ENCODE measurements at regions not wholly inside any gene's neighbourhood (a gene's known extent, or its start where the extent isn't known, plus 50 kb on each side); places are given as distances from the start of the nearest gene placed in this dataset.

DNA sequence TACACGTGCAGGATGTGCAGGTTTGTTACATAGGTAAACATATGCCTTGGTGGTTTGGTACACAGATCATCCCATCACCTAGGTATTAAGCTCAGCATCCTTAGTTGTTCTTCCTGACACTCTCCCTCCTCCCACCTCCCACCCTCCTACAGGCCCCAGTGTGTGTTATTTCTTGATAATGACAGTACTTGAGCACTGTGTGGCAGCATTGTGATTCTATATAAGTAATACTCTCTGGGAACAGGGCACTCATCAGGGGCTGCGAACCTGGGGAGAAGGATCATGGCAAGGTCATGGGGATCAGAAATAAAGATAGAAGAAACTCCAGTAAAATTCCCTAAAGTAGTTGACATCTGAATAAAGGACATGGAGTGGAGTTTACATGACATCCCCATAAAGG lies 1256.2 kb upstream of the CRIM1 start:
- POLR2A ChIA-PET, result no interaction called here
- Mint-ChIP-seq H3K27ac (no peak overlapping the region), H3K9me3 (peaks cover 5% of the 10 kb centered on the region), H3K36me3 (no peaks in the 10 kb centered on the region), H3K27me3 (no peaks in the 10 kb centered on the region), H3K4me1 (no peaks in the 10 kb centered on the region), H3K4me3 (no peak overlapping the region)
- ATAC-seq (ENCODE audit: low read depth), result no peak
- DNase-seq, result no peak

DNA sequence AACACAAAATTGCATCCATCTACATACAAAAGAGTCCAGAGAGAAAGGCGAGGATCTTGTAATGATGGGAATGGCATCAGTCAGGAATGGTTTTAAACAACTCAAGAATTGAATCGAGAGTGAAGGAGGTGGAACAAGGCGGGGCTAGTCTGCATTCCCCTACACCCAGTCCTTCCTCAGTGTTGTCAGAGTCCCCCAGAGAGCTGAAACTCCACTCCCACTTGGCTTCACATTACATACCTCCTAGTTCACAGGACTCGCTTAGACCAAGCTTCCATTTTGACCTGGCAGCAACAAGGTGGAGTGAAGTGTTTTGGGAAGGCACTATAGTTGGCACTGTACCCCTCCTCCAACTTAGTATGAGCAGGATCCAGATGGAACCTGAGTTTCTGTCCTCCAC lies 1273.5 kb upstream of the CRIM1 start:
- H3K27me3 Mint-ChIP-seq, result no peaks in the 10 kb centered on the region
- no peaks in the 10 kb centered on the region for H3K36me3 Mint-ChIP-seq
- no peak overlapping the region for H3K27ac Mint-ChIP-seq
- no peak overlapping the region for H3K4me3 Mint-ChIP-seq
- peaks cover 5% of the 10 kb centered on the region for H3K9me3 Mint-ChIP-seq
- ATAC-seq (ENCODE audit: low read depth), result no peak
- no peak for DNase-seq
- no peaks in the 10 kb centered on the region for H3K4me1 Mint-ChIP-seq
- POLR2A ChIA-PET, result no interaction called here

DNA sequence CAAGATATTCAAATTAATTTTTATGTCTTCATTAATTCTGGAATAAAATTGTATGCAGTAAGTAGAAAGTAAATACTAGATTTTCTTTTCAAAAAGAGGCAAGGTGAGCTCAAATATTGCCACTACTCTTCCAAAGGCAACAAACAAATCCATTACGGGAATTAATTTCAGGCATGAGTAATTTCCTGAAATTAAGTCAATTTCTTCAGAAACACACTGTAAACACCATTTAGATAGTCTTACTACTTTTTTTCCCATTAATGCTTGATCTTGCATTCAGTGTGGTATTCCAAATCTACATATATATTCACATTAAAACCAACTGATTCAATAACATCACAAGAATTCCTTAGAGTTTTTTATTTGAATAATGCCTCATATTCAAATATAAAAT lies 1274.0 kb upstream of the CRIM1 start:
- Mint-ChIP-seq H3K4me3 (no peak overlapping the region), H3K27ac (no peak overlapping the region), H3K4me1 (no peaks in the 10 kb centered on the region), H3K36me3 (no peaks in the 10 kb centered on the region), H3K9me3 (peaks cover 5% of the 10 kb centered on the region), H3K27me3 (no peaks in the 10 kb centered on the region)
- no peak for ATAC-seq (ENCODE audit: low read depth)
- no peak for DNase-seq
- POLR2A ChIA-PET, result no interaction called here

DNA sequence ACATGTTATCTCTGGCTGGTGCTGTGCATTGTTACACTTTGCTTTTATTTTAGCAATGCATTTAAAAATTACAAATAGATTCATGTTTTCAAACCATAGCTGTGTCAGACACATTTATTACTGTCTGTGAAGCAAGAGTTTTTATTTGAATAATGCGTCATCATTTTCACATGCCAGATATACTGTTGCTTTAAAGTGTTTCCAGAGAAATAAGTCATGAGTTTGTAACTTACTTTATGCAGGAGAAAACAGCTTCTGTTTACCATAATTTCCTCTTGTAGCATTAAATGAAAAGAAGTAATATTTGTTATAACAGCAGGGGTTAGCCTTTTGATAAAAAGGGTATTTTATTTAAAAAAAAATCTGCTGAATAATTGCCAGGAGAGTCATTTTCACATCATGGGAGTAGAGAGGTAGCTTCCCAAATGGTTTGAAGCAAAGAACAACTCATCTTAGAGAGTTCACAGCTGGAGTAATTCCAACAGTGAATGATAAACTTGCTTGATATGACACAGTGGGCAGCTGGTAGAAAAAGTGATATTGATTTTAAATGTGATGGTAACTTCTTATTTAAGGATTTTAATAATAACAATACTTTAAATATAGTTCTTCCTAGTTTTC lies 1274.5 kb upstream of the CRIM1 start:
- Mint-ChIP-seq H3K4me1 (no peaks in the 10 kb centered on the region), H3K36me3 (no peaks in the 10 kb centered on the region), H3K4me3 (no peak overlapping the region), H3K9me3 (peaks cover 5% of the 10 kb centered on the region), H3K27me3 (no peaks in the 10 kb centered on the region), H3K27ac (no peak overlapping the region)
- POLR2A ChIA-PET, result no interaction called here
- no peak for DNase-seq
- ATAC-seq (ENCODE audit: low read depth), result no peak

GRCh38 chr2:35080231-35080910 lies 1275.2 kb upstream of the CRIM1 start:
- Mint-ChIP-seq H3K27me3 (no peaks in the 10 kb centered on the region), H3K9me3 (peaks cover 2% of the 10 kb centered on the region), H3K27ac (no peak overlapping the region), H3K4me1 (no peaks in the 10 kb centered on the region), H3K36me3 (no peaks in the 10 kb centered on the region), H3K4me3 (no peak overlapping the region)
- POLR2A ChIA-PET, result no interaction called here
- ATAC-seq (ENCODE audit: low read depth), result no peak
- no peak for DNase-seq

- ATAC-seq (ENCODE audit: low read depth), result no peak
- H3K4me1 Mint-ChIP-seq, result no peaks in the 10 kb centered on the region
- DNase-seq, result no peak
- H3K36me3 Mint-ChIP-seq, result no peaks in the 10 kb centered on the region
- H3K27me3 Mint-ChIP-seq, result no peaks in the 10 kb centered on the region
- H3K4me3 Mint-ChIP-seq, result no peak overlapping the region
- peaks cover under 1% of the 10 kb centered on the region for H3K9me3 Mint-ChIP-seq
- POLR2A ChIA-PET, result no interaction called here
- H3K27ac Mint-ChIP-seq, result no peak overlapping the region
Observed at GRCh38 chr2:35067420-35067819, 1288.2 kb upstream of the CRIM1 start.

- no peak overlapping the region for H3K4me3 Mint-ChIP-seq
- no peaks in the 10 kb centered on the region for H3K27me3 Mint-ChIP-seq
- POLR2A ChIA-PET, result no interaction called here
- no peaks in the 10 kb centered on the region for H3K4me1 Mint-ChIP-seq
- H3K36me3 Mint-ChIP-seq, result no peaks in the 10 kb centered on the region
- DNase-seq (no peak), ATAC-seq (ENCODE audit: low read depth) (no peak)
- H3K9me3 Mint-ChIP-seq, result peaks cover 5% of the 10 kb centered on the region
- no peak overlapping the region for H3K27ac Mint-ChIP-seq
Observed at GRCh38 chr2:35063836-35064235, 1291.7 kb upstream of the CRIM1 start.

- no peak for DNase-seq
- Mint-ChIP-seq H3K27ac (no peak overlapping the region), H3K9me3 (peaks cover 4% of the 10 kb centered on the region), H3K4me1 (no peaks in the 10 kb centered on the region), H3K4me3 (no peak overlapping the region), H3K27me3 (no peaks in the 10 kb centered on the region), H3K36me3 (no peaks in the 10 kb centered on the region)
- POLR2A ChIA-PET, result no interaction called here
- ATAC-seq (ENCODE audit: low read depth), result no peak
Observed at GRCh38 chr2:35035883-35036282, 1319.7 kb upstream of the CRIM1 start.

GRCh38 chr2:35033748-35034147 lies 1321.8 kb upstream of the CRIM1 start:
- Mint-ChIP-seq H3K36me3 (no peaks in the 10 kb centered on the region), H3K4me3 (no peak overlapping the region), H3K9me3 (peaks cover 2% of the 10 kb centered on the region), H3K4me1 (no peaks in the 10 kb centered on the region), H3K27ac (no peak overlapping the region), H3K27me3 (no peaks in the 10 kb centered on the region)
- no peak for DNase-seq
- ATAC-seq (ENCODE audit: low read depth), result no peak
- POLR2A ChIA-PET, result no interaction called here

DNA sequence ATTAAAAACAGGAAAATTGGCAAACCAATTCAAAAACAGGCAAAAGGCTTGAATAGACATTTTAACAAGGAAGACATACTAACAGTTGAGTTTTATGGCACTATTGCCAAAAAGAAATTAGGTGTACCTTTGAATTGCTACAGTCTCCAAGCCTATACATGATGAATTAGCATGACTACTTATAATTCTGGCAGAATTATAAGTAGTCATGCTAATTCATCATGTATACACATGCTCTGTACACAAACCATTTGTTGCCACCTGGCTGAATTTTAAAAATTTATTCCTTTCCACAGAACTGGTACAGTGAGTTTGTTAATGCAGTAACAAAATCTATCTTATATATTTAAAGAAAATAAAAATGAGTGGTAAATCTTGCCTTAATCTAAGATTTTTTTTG lies 1332.0 kb upstream of the CRIM1 start:
- Mint-ChIP-seq H3K27me3 (no peaks in the 10 kb centered on the region), H3K27ac (no peak overlapping the region), H3K9me3 (no peaks in the 10 kb centered on the region), H3K4me3 (no peak overlapping the region), H3K36me3 (no peaks in the 10 kb centered on the region), H3K4me1 (no peaks in the 10 kb centered on the region)
- POLR2A ChIA-PET, result no interaction called here
- no peak for ATAC-seq (ENCODE audit: low read depth)
- no peak for DNase-seq

DNA sequence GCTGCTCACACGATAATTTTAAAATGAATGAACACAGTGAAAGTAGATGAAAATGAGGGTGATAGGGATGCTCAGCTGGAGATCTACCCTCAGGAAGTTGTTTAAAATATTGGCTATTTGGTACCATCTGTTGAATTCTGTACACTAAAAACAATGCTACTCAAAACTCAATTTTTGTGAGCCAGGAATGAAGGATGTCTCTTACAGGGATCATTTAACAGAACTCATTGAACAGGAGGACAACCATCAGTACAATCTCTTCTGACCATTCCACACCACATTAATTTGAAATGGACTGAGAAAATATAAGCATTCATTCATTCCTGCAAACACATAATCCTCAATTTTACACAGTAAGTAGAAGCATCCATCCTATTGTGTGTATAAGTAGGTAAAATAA lies 1355.1 kb upstream of the CRIM1 start:
- POLR2A ChIA-PET, result no interaction called here
- H3K27ac Mint-ChIP-seq, result no peak overlapping the region
- H3K27me3 Mint-ChIP-seq, result no peaks in the 10 kb centered on the region
- H3K9me3 Mint-ChIP-seq, result peaks cover 2% of the 10 kb centered on the region
- H3K4me3 Mint-ChIP-seq, result no peak overlapping the region
- no peak for ATAC-seq (ENCODE audit: low read depth)
- no peaks in the 10 kb centered on the region for H3K4me1 Mint-ChIP-seq
- no peaks in the 10 kb centered on the region for H3K36me3 Mint-ChIP-seq
- no peak for DNase-seq

DNA sequence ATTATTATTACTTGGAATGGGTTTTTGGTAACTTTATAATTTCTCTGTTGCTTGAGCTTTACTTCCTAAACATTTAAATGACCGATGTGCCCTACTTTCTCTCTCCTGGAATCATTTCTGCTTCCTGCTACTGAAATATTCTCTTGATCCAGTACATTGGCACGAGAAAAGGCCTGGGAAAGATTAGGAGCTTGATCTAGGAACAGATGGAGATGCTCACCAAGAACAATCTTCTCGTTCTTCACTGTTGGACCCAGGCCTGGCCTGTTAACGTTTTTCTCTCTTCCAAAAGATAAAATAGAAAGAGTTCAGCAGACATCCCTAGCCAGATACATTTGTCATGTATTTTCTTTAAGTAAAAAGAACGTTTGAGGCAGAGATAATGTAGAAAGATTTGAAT lies 1356.8 kb upstream of the CRIM1 start:
- Mint-ChIP-seq H3K4me3 (no peak overlapping the region), H3K9me3 (peaks cover 1% of the 10 kb centered on the region), H3K27ac (no peak overlapping the region), H3K27me3 (no peaks in the 10 kb centered on the region), H3K4me1 (no peaks in the 10 kb centered on the region), H3K36me3 (no peaks in the 10 kb centered on the region)
- POLR2A ChIA-PET, result no interaction called here
- no peak for DNase-seq
- no peak for ATAC-seq (ENCODE audit: low read depth)

DNA sequence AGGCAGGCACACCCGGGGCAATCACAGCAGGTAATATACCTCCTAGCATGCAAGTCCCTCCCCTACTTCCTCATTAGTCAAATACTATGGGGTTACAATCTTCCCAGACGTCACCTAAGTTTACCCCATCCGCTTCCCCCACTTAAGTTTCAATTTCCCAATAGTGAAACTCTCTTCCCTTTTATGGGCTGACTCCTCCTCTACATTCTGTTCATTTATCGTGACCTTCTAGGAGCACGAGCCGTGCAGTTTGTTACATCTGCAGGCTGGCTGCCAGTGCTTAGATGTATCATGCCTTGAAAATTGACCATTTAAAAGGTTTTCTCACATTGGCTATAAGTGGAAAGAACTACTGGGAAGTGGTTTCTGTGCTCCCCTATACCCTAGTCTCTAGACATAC lies 1357.8 kb upstream of the CRIM1 start:
- POLR2A ChIA-PET, result no interaction called here
- Mint-ChIP-seq H3K4me3 (no peak overlapping the region), H3K27me3 (no peaks in the 10 kb centered on the region), H3K4me1 (no peaks in the 10 kb centered on the region), H3K36me3 (no peaks in the 10 kb centered on the region), H3K27ac (no peak overlapping the region), H3K9me3 (no peaks in the 10 kb centered on the region)
- ATAC-seq (ENCODE audit: low read depth), result no peak
- DNase-seq, result no peak

DNA sequence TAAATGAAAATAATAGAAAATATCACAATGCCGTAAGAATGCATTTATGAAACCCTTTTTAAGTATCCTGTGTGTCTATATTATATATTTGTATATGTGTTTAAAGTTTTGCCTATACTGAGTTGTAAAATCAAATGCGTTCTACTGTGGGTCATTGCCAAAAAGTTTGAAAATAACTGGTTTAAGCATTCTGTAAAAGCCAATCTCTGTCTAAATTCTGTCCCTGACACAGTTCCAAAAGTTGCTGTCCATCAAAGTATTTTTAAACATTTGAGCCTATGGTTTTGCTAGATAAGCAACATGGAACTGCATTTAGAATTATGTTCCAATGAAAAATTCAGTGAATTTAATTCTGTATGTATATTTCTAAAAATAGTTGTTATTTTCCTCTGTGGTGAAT lies 1360.4 kb upstream of the CRIM1 start:
- no peaks in the 10 kb centered on the region for H3K4me1 Mint-ChIP-seq
- H3K36me3 Mint-ChIP-seq, result no peaks in the 10 kb centered on the region
- ATAC-seq (ENCODE audit: low read depth), result no peak
- H3K27me3 Mint-ChIP-seq, result no peaks in the 10 kb centered on the region
- H3K27ac Mint-ChIP-seq, result no peak overlapping the region
- POLR2A ChIA-PET, result no interaction called here
- no peak overlapping the region for H3K4me3 Mint-ChIP-seq
- no peak for DNase-seq
- peaks cover 6% of the 10 kb centered on the region for H3K9me3 Mint-ChIP-seq

Measured in activated naive CD8-positive, alpha-beta T cell treated with anti-CD3 and anti-CD28 coated beads, Interleukin-2, amount 10 ng/mL, durations not matched to agents 7 days and 5 days (primary cell).